AG09319 (cell line): ENCODE measurements at regions not wholly inside any gene's neighbourhood (a gene's known extent, or its start where the extent isn't known, plus 50 kb on each side); places are given as distances from the start of the nearest gene placed in this dataset.

Source experiments
- DNase-seq: peaks from one replicate; pipeline ENCODE4 v3.0.0-alpha.2; 2010; ENCODE audit warnings: low read depth; ENCODE audit errors: extremely low read depth
- CTCF ChIP-seq: IDR thresholded peaks from 2 replicates; pipeline ENCODE4 v1.5.1; 2011; ENCODE audit warnings: low read depth, mild to moderate bottlenecking, inconsistent platforms, low read length, moderate library complexity

DNA sequence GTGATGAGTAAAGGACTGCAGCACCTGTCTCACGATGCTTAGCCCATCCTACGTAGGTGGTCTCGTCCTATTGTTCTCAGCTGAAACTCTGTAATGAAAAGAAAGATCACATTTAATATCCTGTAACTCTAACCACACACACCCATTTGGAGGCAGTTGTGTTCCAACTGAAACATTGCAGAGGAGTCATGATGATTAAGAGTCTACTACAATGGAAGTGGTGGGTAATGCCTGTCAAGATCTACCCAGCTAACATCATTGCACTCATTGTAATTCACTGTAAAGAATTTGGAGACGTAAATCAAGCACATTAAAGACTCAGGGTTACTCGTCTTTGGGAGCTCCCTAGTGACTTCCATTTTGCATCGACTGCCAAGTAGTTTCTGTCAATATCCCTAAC is 106.0 kb upstream of the PTPN3 start:
- TF ChIP-seq CTCF: no peak
- no peak for DNase-seq

DNA sequence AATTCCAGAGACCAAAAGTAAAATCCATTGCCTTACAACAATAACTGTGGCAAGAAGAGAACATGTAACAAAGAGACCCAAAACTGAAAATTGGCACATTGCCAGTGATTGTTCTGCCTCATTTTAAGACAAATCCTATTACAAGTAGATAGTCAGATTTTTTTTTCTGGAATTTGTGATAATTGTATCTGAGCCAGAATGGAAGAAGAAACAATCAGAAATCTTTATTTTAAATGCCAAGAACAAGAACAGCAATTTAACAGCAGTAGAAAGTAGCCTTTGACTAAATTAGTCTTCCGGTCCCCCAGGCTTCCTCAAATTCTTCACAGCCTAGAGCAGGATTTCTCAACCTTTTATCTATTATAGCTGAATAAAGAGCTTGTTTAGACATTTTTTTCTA is 106.7 kb upstream of the PTPN3 start:
- DNase-seq: no peak
- no peak for TF ChIP-seq CTCF

- no peak for DNase-seq
- TF ChIP-seq CTCF: no peak
Observed at GRCh38 chr9:109609060-109609459, 111.0 kb upstream of the PTPN3 start.

DNA sequence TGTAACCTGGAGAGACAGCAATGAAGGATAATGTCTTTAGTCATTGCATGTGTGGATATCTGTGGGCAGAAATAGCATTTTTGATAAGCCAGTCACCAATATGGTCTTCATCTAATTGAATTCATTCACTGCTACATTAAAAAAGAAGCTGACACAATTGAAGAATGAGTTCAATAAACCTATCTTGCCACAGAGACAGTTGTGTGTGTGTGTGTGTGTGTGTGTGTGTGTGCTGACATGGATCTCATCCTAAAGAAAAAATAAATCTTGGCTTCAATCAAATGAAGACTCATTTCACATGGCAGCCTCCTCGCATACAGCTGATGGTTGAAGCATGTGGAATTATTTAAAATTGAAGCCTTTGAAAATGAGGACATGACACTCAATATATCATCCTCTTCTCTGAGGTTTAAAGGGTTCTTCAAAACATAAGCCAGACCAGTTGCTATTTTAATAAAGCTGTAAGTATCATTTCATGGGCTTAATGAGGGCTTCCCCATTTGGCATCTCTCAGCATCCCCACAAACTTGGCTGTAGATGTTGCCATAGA is 118.5 kb upstream of the PTPN3 start:
- TF ChIP-seq CTCF: no peak
- no peak for DNase-seq

- TF ChIP-seq CTCF: no peak
- DNase-seq: no peak
Observed at GRCh38 chr9:109619310-109619709, 121.2 kb upstream of the PTPN3 start.

DNA sequence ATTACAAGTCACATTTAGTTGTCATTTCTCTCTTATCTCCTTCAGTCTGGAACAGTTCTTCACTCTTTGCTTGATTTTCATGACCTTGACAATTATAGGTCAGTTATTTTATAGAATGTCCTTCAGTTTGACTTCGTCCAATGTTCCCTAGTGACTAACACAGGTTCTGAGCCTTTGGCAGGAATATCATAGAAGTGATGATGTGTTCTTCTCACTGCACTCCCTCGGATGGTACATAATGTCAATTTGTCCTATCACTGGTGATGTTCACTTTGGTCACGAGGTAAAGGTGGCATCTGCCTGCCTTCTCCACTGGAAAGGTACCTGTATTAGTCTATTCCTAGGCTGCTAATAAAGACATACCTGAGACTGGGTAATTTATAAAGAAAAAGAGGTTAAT is 126.0 kb upstream of the PTPN3 start:
- TF ChIP-seq CTCF: no peak
- no peak for DNase-seq

DNA sequence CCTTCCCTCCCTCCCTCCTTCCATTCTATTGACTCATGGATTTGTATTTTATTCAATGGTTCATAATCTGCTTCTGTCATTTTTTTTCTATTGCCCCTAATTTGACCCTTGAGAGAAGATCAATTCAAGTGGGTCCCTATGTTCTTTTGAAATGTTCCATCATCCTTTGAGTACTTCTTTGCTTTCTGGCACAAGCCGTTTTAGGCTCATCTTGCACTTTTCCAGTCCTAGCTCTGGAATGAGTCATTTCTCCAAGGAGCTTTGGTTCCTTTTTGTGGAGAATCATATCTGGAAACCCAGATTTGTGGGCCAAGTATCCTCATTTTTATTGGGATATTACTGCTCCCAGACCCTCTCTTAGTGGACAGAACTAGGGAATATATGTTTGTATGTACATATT is 126.8 kb upstream of the PTPN3 start:
- TF ChIP-seq CTCF: no peak
- DNase-seq: no peak
